GM23338 (cell line): ENCODE measurements at regions not wholly inside any gene's neighbourhood (a gene's known extent, or its start where the extent isn't known, plus 50 kb on each side); places are given as distances from the start of the nearest gene placed in this dataset.
A peak's percentile ranks its signal among the peaks of the same experiment; 100 is the strongest.

ENCODE experiments used
- ATAC-seq: fragments of 200-7000 bp; cut with Tn5 transposase; 3 replicates; pipeline ENCODE4 v1.9.1; 2020
- DNase-seq: peaks from one replicate; pipeline ENCODE4 v3.0.0-alpha.2; 2015; ENCODE audit warnings: low spot score
- H2AFZ ChIP-seq: fragments of 200-600 bp; sonication (generic); 2 replicates; pipeline ENCODE4 v1.8.0; 2016; ENCODE audit warnings: antibody characterized with exemption, mild to moderate bottlenecking, moderate library complexity
- H3F3A ChIP-seq: fragments of 200-600 bp; sonication (generic); replicated peaks from 2 replicates; pipeline ENCODE4 v1.8.0; 2017; ENCODE audit warnings: antibody characterized with exemption, mixed run types, low read depth
- H3K27ac ChIP-seq: fragments of 200-600 bp; sonication (generic); 2 replicates; pipeline ENCODE4 v1.6.1; 2016; ENCODE audit warnings: low read depth
- H3K27me3 ChIP-seq: fragments of 200-600 bp; sonication (generic); 2 replicates; pipeline ENCODE4 v1.8.0; 2016; ENCODE audit warnings: mild to moderate bottlenecking, mixed run types, moderate library complexity; ENCODE audit not compliant: insufficient read depth
- H3K36me3 ChIP-seq: fragments of 200-600 bp; sonication (generic); 2 replicates; pipeline ENCODE4 v1.8.0; 2016; ENCODE audit warnings: mild to moderate bottlenecking; ENCODE audit not compliant: insufficient read depth
- H3K4me1 ChIP-seq: fragments of 200-600 bp; sonication (generic); 2 replicates; pipeline ENCODE4 v1.8.0; 2016; ENCODE audit warnings: mild to moderate bottlenecking, moderate library complexity; ENCODE audit not compliant: insufficient read depth
- H3K4me2 ChIP-seq: fragments of 200-600 bp; sonication (generic); 2 replicates; pipeline ENCODE4 v1.7.1; 2017; ENCODE audit warnings: mixed run types
- H3K4me3 ChIP-seq: fragments of 200-600 bp; sonication (generic); 2 replicates; pipeline ENCODE4 v1.6.1; 2016; ENCODE audit warnings: mixed run types
- H3K79me2 ChIP-seq: fragments of 200-600 bp; sonication (generic); replicated peaks from 2 replicates; pipeline ENCODE4 v1.8.0; 2017; ENCODE audit warnings: mild to moderate bottlenecking; ENCODE audit not compliant: insufficient read depth
- H3K9me2 ChIP-seq: fragments of 200-600 bp; sonication (generic); 2 replicates; pipeline ENCODE4 v1.8.0; 2017; ENCODE audit not compliant: insufficient read depth
- H4K20me1 ChIP-seq: fragments of 200-600 bp; sonication (generic); replicated peaks from 2 replicates; pipeline ENCODE4 v1.8.0; 2017; ENCODE audit warnings: mild to moderate bottlenecking; ENCODE audit not compliant: insufficient read depth
- H3K27ac Mint-ChIP-seq: 2 replicates; pipeline ENCODE4 v1.8.0; 2020; ENCODE audit warnings: inconsistent platforms, mild to moderate bottlenecking, moderate library complexity, mixed read lengths
- H3K27me3 Mint-ChIP-seq: 3 replicates; pipeline ENCODE4 v1.8.0; 2022; ENCODE audit warnings: low read depth, mild to moderate bottlenecking, moderate library complexity, mixed read lengths, inconsistent platforms; ENCODE audit not compliant: insufficient read depth, poor library complexity
- H3K36me3 Mint-ChIP-seq: 3 replicates; pipeline ENCODE4 v1.8.0; 2021; ENCODE audit warnings: low read depth, mild to moderate bottlenecking, inconsistent platforms, moderate library complexity, mixed read lengths
- H3K4me1 Mint-ChIP-seq: 3 replicates; pipeline ENCODE4 v1.8.0; 2020; ENCODE audit warnings: mild to moderate bottlenecking, inconsistent platforms, mixed read lengths
- H3K4me3 Mint-ChIP-seq: 3 replicates; pipeline ENCODE4 v1.8.0; 2021; ENCODE audit warnings: moderate library complexity, mild to moderate bottlenecking, inconsistent platforms, mixed read lengths
- H3K9me3 Mint-ChIP-seq: 3 replicates; pipeline ENCODE4 v1.8.0; 2020; ENCODE audit warnings: moderate library complexity, mild to moderate bottlenecking, inconsistent platforms, mixed read lengths
- CREB1 ChIP-seq: fragments of 250-450 bp; sonication (Bioruptor Pico); IDR thresholded peaks from 2 replicates; pipeline ENCODE4 v1.5.0; 2020; ENCODE audit warnings: low read depth, mild to moderate bottlenecking, moderate library complexity
- EZH2 ChIP-seq: fragments of 200-600 bp; sonication (generic); IDR thresholded peaks from one replicate; pipeline ENCODE4 v1.8.0; 2017; ENCODE audit warnings: antibody characterized with exemption, mild to moderate bottlenecking, low read depth; ENCODE audit not compliant: unreplicated experiment
- EZH2phosphoT487 ChIP-seq: fragments of 200-600 bp; sonication (generic); IDR thresholded peaks from one replicate; pipeline ENCODE4 v1.8.1; 2018; ENCODE audit warnings: antibody characterized with exemption; ENCODE audit not compliant: unreplicated experiment
- JUNB ChIP-seq: IDR thresholded peaks from one replicate; pipeline ENCODE4 v1.6.1; 2016; ENCODE audit warnings: antibody characterized with exemption; ENCODE audit not compliant: unreplicated experiment
- NANOG ChIP-seq: IDR thresholded peaks from 2 replicates; pipeline ENCODE4 v1.6.1; 2016; ENCODE audit warnings: antibody characterized with exemption, borderline replicate concordance
- POLR2AphosphoS5 ChIP-seq: IDR thresholded peaks from 2 replicates; pipeline ENCODE4 v1.6.1; 2016; ENCODE audit warnings: antibody characterized with exemption, low read depth
- ZNF114 ChIP-seq: fragments of 250-450 bp; sonication (Bioruptor Pico); IDR thresholded peaks from 2 replicates; pipeline ENCODE4 v1.5.0; 2020; ENCODE audit warnings: mild to moderate bottlenecking, moderate library complexity
- ZNF331 ChIP-seq: fragments of 250-450 bp; sonication (Bioruptor Pico); IDR thresholded peaks from 2 replicates; pipeline ENCODE4 v1.5.0; 2020; ENCODE audit warnings: low read depth, mild to moderate bottlenecking, moderate library complexity
- TF ChIP-seq, protein P1 (sequence below): IDR thresholded peaks from one replicate; pipeline ENCODE4 v1.6.1; 2018; ENCODE audit warnings: antibody characterized with exemption; ENCODE audit not compliant: unreplicated experiment
- TF ChIP-seq, protein P2 (sequence below), 2 experiments: fragments of 200-600 bp in 1 of 2; sonication (generic) in 1 of 2; conservative IDR thresholded peaks; 2 replicates each; pipeline versions ENCODE4 v1.5.1 to v1.6.1; 2016 to 2017; ENCODE audit warnings: antibody characterized with exemption in 2 of 2, low read depth in 2 of 2, mild to moderate bottlenecking in 2 of 2, moderate library complexity in 1 of 2
- TF ChIP-seq, protein P3 (sequence below): fragments of 250-450 bp; sonication (Bioruptor Pico); IDR thresholded peaks from 2 replicates; pipeline ENCODE4 v1.5.0; 2020; ENCODE audit warnings: mild to moderate bottlenecking, moderate library complexity
- TF ChIP-seq, protein P4 (sequence below): IDR thresholded peaks from 2 replicates; pipeline ENCODE4 v1.6.1; 2016; ENCODE audit warnings: antibody characterized with exemption

DNA sequence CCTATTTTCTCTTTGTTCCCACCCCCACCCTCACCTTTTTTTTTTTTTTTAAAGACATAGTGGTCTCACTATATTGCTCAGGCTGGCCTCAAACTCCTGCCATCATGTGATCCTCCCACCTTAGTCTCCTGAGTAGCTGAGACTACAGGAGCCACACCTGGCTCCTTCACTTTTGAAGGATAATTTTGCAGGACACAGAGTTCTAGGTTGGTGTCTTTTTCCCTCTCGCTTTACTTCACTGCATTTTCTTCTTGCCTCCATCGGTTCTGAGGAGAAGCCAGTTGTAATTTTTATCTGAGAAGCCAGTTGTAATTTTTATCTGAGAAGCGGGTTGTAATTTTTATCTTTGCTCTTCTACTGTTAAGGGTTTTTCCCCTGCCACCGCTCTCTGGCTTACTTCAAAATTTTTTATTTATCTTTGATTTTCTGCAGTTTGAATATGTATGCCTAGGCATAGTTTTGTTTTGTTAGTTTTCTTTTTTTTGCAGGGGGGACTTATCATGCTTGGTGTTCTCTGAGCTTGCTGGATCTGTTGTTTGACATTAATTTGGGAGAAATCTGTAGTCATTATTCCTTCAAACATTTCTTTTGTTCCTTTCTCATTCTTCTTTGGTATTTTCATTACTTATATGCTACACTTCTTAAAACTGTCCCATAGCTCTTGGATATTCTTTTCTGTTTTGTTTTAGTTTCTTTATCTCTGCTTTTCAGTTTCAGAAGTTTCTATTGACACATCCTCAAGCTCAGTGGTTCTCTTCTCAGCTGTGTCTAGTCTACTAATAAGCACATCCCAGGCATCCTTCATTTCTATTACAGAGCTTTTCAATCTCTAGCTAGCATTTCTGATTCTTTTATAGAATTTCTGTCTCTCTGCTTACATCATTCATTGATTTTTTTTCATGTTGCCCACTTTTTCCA is 148.2 kb upstream of the CHD1 start:
- no peaks in the 10 kb centered on the region for H3K27me3 Mint-ChIP-seq
- H3K9me3 Mint-ChIP-seq: no peaks in the 10 kb centered on the region; the same call in 2 of the 3 replicates
- H3K36me3 Mint-ChIP-seq: no peaks in the 10 kb centered on the region
- H3K9me2 ChIP-seq: peaks cover 18% of the 10 kb centered on the region; the same call in 1 of the 2 replicates
- H2AFZ ChIP-seq: peak overlapping the region; percentile 43; the same call in 1 of the 2 replicates
- H3K27ac Mint-ChIP-seq: no peak overlapping the region
- H3K4me1 ChIP-seq: no peaks in the 10 kb centered on the region; the same call in 1 of the 2 replicates
- H3K4me3 Mint-ChIP-seq: no peak overlapping the region
- H4K20me1 ChIP-seq: no peaks in the 10 kb centered on the region
- H3K4me1 Mint-ChIP-seq: peaks cover 16% of the 10 kb centered on the region
- ATAC-seq (no peak), DNase-seq (no peak)
- no peak overlapping the region for H3K4me2 ChIP-seq
- TF ChIP-seq ZNF331 (CRISPR knock-in tag) (no peak), CREB1 (CRISPR knock-in tag) (no peak), NANOG (no peak), POLR2AphosphoS5 (no peak), JUNB (no peak), EZH2 (no peak), EZH2phosphoT487 (no peak), ZNF114 (CRISPR knock-in tag) (no peak)
- TF ChIP-seq, protein P1, sequence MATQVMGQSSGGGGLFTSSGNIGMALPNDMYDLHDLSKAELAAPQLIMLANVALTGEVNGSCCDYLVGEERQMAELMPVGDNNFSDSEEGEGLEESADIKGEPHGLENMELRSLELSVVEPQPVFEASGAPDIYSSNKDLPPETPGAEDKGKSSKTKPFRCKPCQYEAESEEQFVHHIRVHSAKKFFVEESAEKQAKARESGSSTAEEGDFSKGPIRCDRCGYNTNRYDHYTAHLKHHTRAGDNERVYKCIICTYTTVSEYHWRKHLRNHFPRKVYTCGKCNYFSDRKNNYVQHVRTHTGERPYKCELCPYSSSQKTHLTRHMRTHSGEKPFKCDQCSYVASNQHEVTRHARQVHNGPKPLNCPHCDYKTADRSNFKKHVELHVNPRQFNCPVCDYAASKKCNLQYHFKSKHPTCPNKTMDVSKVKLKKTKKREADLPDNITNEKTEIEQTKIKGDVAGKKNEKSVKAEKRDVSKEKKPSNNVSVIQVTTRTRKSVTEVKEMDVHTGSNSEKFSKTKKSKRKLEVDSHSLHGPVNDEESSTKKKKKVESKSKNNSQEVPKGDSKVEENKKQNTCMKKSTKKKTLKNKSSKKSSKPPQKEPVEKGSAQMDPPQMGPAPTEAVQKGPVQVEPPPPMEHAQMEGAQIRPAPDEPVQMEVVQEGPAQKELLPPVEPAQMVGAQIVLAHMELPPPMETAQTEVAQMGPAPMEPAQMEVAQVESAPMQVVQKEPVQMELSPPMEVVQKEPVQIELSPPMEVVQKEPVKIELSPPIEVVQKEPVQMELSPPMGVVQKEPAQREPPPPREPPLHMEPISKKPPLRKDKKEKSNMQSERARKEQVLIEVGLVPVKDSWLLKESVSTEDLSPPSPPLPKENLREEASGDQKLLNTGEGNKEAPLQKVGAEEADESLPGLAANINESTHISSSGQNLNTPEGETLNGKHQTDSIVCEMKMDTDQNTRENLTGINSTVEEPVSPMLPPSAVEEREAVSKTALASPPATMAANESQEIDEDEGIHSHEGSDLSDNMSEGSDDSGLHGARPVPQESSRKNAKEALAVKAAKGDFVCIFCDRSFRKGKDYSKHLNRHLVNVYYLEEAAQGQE: no peak
- TF ChIP-seq, protein P2, sequence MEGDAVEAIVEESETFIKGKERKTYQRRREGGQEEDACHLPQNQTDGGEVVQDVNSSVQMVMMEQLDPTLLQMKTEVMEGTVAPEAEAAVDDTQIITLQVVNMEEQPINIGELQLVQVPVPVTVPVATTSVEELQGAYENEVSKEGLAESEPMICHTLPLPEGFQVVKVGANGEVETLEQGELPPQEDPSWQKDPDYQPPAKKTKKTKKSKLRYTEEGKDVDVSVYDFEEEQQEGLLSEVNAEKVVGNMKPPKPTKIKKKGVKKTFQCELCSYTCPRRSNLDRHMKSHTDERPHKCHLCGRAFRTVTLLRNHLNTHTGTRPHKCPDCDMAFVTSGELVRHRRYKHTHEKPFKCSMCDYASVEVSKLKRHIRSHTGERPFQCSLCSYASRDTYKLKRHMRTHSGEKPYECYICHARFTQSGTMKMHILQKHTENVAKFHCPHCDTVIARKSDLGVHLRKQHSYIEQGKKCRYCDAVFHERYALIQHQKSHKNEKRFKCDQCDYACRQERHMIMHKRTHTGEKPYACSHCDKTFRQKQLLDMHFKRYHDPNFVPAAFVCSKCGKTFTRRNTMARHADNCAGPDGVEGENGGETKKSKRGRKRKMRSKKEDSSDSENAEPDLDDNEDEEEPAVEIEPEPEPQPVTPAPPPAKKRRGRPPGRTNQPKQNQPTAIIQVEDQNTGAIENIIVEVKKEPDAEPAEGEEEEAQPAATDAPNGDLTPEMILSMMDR (conservative IDR thresholded peaks at IDR 0.05; ENCODE audit: low read depth in 2 of 2): no peak
- TF ChIP-seq, protein P3, sequence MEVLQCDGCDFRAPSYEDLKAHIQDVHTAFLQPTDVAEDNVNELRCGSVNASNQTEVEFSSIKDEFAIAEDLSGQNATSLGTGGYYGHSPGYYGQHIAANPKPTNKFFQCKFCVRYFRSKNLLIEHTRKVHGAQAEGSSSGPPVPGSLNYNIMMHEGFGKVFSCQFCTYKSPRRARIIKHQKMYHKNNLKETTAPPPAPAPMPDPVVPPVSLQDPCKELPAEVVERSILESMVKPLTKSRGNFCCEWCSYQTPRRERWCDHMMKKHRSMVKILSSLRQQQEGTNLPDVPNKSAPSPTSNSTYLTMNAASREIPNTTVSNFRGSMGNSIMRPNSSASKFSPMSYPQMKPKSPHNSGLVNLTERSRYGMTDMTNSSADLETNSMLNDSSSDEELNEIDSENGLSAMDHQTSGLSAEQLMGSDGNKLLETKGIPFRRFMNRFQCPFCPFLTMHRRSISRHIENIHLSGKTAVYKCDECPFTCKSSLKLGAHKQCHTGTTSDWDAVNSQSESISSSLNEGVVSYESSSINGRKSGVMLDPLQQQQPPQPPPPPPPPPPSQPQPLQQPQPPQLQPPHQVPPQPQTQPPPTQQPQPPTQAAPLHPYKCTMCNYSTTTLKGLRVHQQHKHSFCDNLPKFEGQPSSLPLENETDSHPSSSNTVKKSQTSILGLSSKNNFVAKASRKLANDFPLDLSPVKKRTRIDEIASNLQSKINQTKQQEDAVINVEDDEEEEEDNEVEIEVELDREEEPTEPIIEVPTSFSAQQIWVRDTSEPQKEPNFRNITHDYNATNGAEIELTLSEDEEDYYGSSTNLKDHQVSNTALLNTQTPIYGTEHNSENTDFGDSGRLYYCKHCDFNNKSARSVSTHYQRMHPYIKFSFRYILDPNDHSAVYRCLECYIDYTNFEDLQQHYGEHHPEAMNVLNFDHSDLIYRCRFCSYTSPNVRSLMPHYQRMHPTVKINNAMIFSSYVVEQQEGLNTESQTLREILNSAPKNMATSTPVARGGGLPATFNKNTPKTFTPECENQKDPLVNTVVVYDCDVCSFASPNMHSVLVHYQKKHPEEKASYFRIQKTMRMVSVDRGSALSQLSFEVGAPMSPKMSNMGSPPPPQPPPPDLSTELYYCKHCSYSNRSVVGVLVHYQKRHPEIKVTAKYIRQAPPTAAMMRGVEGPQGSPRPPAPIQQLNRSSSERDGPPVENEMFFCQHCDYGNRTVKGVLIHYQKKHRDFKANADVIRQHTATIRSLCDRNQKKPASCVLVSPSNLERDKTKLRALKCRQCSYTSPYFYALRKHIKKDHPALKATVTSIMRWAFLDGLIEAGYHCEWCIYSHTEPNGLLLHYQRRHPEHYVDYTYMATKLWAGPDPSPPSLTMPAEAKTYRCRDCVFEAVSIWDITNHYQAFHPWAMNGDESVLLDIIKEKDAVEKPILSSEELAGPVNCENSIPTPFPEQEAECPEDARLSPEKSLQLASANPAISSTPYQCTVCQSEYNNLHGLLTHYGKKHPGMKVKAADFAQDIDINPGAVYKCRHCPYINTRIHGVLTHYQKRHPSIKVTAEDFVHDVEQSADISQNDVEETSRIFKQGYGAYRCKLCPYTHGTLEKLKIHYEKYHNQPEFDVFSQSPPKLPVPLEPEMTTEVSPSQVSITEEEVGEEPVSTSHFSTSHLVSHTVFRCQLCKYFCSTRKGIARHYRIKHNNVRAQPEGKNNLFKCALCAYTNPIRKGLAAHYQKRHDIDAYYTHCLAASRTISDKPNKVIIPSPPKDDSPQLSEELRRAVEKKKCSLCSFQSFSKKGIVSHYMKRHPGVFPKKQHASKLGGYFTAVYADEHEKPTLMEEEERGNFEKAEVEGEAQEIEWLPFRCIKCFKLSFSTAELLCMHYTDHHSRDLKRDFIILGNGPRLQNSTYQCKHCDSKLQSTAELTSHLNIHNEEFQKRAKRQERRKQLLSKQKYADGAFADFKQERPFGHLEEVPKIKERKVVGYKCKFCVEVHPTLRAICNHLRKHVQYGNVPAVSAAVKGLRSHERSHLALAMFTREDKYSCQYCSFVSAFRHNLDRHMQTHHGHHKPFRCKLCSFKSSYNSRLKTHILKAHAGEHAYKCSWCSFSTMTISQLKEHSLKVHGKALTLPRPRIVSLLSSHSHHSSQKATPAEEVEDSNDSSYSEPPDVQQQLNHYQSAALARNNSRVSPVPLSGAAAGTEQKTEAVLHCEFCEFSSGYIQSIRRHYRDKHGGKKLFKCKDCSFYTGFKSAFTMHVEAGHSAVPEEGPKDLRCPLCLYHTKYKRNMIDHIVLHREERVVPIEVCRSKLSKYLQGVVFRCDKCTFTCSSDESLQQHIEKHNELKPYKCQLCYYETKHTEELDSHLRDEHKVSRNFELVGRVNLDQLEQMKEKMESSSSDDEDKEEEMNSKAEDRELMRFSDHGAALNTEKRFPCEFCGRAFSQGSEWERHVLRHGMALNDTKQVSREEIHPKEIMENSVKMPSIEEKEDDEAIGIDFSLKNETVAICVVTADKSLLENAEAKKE (CRISPR knock-in tag): no peak
- TF ChIP-seq, protein P4, sequence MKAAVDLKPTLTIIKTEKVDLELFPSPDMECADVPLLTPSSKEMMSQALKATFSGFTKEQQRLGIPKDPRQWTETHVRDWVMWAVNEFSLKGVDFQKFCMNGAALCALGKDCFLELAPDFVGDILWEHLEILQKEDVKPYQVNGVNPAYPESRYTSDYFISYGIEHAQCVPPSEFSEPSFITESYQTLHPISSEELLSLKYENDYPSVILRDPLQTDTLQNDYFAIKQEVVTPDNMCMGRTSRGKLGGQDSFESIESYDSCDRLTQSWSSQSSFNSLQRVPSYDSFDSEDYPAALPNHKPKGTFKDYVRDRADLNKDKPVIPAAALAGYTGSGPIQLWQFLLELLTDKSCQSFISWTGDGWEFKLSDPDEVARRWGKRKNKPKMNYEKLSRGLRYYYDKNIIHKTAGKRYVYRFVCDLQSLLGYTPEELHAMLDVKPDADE: no peak
- no peaks in the 10 kb centered on the region for H3K79me2 ChIP-seq
- no peaks in the 10 kb centered on the region for H3K36me3 ChIP-seq
- no peaks in the 10 kb centered on the region for H3F3A ChIP-seq
- no peak overlapping the region for H3K27ac ChIP-seq
- H3K4me3 ChIP-seq: no peak overlapping the region
- H3K27me3 ChIP-seq: no peaks in the 10 kb centered on the region
